ENCODE measurements at regions not wholly inside any gene's neighbourhood (a gene's known extent, or its start where the extent isn't known, plus 50 kb on each side); places are given as distances from the start of the nearest gene placed in this dataset.
"Not testable (repeated sequence)": the region's sequence is repeated elsewhere in the genome, so short reads cannot be mapped to it uniquely, and the experiment has no call there.

DNA sequence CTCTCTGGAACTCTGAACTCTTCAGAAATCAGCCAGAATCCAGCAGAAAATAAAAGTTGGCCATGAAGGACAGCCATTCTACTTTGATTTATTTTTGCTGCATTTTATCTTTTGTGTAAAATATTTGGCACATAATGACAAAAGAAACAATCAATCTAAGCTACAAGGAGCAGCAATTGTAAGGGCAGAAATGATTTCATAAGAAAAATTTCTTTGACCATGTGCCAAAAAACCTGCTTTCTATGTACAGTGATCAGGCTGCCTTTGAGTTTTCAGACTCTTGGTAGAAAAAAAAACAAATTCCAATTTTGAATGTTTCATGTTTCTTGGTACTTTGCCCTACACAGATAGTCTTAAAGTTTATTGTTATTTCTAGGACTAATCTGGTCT is 69.8 kb upstream of the SLC1A3 start:
- DNase-seq, result no peak
- no peaks in the 10 kb centered on the region for H3K9me3 ChIP-seq
- H3K4me1 ChIP-seq, result no peaks in the 10 kb centered on the region
- TF ChIP-seq POLR2A (IDR thresholded peaks at IDR 0.05) (no peak), POLR2AphosphoS5 (IDR thresholded peaks at IDR 0.05) (no peak)
- TF ChIP-seq, protein P1, sequence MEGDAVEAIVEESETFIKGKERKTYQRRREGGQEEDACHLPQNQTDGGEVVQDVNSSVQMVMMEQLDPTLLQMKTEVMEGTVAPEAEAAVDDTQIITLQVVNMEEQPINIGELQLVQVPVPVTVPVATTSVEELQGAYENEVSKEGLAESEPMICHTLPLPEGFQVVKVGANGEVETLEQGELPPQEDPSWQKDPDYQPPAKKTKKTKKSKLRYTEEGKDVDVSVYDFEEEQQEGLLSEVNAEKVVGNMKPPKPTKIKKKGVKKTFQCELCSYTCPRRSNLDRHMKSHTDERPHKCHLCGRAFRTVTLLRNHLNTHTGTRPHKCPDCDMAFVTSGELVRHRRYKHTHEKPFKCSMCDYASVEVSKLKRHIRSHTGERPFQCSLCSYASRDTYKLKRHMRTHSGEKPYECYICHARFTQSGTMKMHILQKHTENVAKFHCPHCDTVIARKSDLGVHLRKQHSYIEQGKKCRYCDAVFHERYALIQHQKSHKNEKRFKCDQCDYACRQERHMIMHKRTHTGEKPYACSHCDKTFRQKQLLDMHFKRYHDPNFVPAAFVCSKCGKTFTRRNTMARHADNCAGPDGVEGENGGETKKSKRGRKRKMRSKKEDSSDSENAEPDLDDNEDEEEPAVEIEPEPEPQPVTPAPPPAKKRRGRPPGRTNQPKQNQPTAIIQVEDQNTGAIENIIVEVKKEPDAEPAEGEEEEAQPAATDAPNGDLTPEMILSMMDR (IDR thresholded peaks at IDR 0.05 in 8 of 11, conservative IDR thresholded peaks at IDR 0.05 in 3 of 11), result no peak
- no peaks in the 10 kb centered on the region for H3K27me3 ChIP-seq (replicated peaks in 1 of 7)
- no peaks in the 10 kb centered on the region for H3K36me3 ChIP-seq
- intact Hi-C loops (cut with DNase I; ENCODE audit: low total_unique reads), result no loop called here
- H3K4me3 ChIP-seq, result no peak overlapping the region
- no peak overlapping the region for H3K27ac ChIP-seq

DNA sequence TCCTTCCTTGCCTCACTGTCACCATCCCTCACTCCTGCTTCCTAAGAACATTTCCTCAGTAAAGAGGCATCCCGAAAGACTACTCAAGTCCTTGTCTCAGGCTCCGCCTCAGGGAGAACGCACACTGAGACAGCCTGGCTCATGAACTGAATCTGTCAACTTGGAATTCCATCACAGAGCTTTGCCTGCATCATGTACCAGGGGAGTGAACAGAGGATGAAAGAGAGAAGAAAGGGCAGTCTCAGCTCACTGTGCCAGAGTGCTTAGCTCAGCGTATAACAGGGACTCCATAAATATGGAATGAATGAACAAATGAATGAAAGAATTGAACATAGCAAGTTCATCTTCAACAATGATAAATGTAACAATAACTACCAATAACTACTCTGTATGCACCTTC is 68.7 kb upstream of the SLC1A3 start:
- no peak overlapping the region for H3K4me3 ChIP-seq
- no peak overlapping the region for H3K27ac ChIP-seq
- no peak for DNase-seq
- 91 to 97% (median 93%) methylated on average over 4 of the region's 4 CpGs for WGBS, 5 donors
- TF ChIP-seq, protein P1 (IDR thresholded peaks at IDR 0.05 in 8 of 11, conservative IDR thresholded peaks at IDR 0.05 in 3 of 11), result no peak
- TF ChIP-seq POLR2A (IDR thresholded peaks at IDR 0.05) (no peak), POLR2AphosphoS5 (IDR thresholded peaks at IDR 0.05) (no peak)
- H3K9me3 ChIP-seq, result no peaks in the 10 kb centered on the region
- no peaks in the 10 kb centered on the region for H3K27me3 ChIP-seq (replicated peaks in 1 of 7)
- no peaks in the 10 kb centered on the region for H3K36me3 ChIP-seq
- H3K4me1 ChIP-seq, result no peaks in the 10 kb centered on the region
- intact Hi-C loops (cut with DNase I; ENCODE audit: low total_unique reads), result no loop called here

DNA sequence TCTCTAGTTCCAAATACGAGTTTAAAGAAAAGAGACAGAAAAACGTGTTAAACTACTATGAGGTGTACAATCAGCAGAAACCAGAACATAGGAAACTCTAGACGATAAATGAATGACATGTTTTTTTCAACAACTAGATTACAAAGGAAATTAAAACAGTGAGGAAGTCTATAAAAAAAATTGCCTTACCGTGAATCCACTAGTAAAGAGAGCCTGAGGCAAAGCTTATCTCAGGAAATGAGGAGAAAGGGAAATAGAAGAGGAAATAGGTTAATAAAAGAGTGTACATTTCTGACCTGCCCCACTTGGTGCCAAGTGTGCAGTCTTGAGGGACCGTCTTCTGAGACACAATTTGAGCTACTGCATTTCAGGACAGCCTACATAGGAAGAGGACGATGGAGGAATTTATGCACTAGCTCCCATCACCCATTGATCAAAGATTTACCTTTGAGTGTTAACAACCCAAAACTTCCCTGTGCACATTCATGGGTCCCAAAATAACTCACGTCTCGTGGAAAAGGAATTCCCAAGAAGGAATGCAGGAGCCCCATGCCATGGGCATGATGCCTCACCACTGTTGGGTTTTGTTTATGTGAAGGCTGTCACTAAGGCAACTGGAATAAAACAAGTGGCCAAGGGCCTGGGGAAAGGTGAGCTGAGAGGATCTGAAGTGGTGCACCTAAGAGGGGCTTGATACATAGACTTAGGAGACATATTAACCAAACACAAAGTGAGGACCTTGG is 53.6 kb upstream of the SLC1A3 start:
- TF ChIP-seq, protein P1 (IDR thresholded peaks at IDR 0.05 in 8 of 11, conservative IDR thresholded peaks at IDR 0.05 in 3 of 11), result no peak
- TF ChIP-seq POLR2AphosphoS5 (IDR thresholded peaks at IDR 0.05) (no peak), POLR2A (IDR thresholded peaks at IDR 0.05) (no peak)
- WGBS, 5 donors, result 67 to 83% (median 71%) methylated on average over 8 of the region's 8 CpGs
- no peaks in the 10 kb centered on the region for H3K4me1 ChIP-seq
- H3K27me3 ChIP-seq (replicated peaks in 1 of 7), result no peaks in the 10 kb centered on the region
- intact Hi-C loops (cut with DNase I; ENCODE audit: low total_unique reads), result no loop called here
- H3K27ac ChIP-seq, result no peak overlapping the region
- no peak overlapping the region for H3K4me3 ChIP-seq
- peaks cover 0 to 15% (median 0%) of the 10 kb centered on the region in 8 donors for H3K9me3 ChIP-seq
- no peaks in the 10 kb centered on the region for H3K36me3 ChIP-seq
- DNase-seq, result no peak

DNA sequence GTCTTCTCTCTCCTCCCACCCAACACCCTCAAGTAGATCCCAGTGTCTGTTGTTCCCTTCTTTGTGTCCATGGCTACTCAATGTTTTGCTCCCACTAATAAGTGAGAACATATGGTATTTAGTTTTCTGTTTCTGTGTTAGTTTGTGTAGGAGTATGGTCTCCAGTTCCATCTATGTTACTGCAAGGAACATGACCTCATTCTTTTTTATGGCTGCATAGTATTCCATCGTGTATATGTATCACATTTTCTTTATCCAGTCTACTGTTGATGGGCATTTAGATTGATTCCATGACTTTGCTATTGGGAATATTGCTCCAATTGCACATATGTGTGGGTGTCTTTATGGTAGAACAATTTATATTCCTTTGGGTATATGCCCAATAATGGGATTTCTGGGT is 51.4 kb upstream of the SLC1A3 start:
- H3K4me1 ChIP-seq, H3K36me3 ChIP-seq: not testable (repeated sequence)
- WGBS, 5 donors, result 80 to 95% (median 85%) methylated on average over 1 of the region's 1 CpG

More for the DNA sequence above, 51.4 kb upstream of the SLC1A3 start:
- DNase-seq; intact Hi-C loops (cut with DNase I; ENCODE audit: low total_unique reads); H3K4me3 ChIP-seq; H3K27me3 ChIP-seq (replicated peaks in 1 of 7); H3K27ac ChIP-seq: not testable (repeated sequence)
- peaks cover 0 to 13% (median 0%) of the 10 kb centered on the region in 8 donors for H3K9me3 ChIP-seq

Small RNAs in the stretch of these regions (small RNA-seq; reads per million reads assigned to genes)
- gene RNA5SP181, result 0 reads per million in 4 donors

Data from spleen (tissue), 11 donors.